HL-60 (cell line): ENCODE measurements at regions not wholly inside any gene's neighbourhood (a gene's known extent, or its start where the extent isn't known, plus 50 kb on each side); places are given as distances from the start of the nearest gene placed in this dataset.

Source experiments
- DNase-seq, 2 experiments: peaks; one replicate each; pipeline ENCODE4 v3.0.0-alpha.2; 2010 to 2020; ENCODE audit warnings: low read depth in 1 of 2, low spot score in 1 of 2
- H3K27ac ChIP-seq: fragments of 250-450 bp; sonication (Bioruptor Pico); replicated peaks from 2 replicates; pipeline ENCODE4 v1.5.1; 2020; ENCODE audit warnings: mild to moderate bottlenecking, moderate library complexity
- H3K27me3 ChIP-seq: fragments of 250-450 bp; sonication (Bioruptor Pico); 2 replicates; pipeline ENCODE4 v1.5.1; 2021; ENCODE audit warnings: mild to moderate bottlenecking, moderate library complexity; ENCODE audit not compliant: insufficient read depth, poor library complexity, severe bottlenecking
- H3K4me3 ChIP-seq: replicated peaks from 2 replicates; pipeline ENCODE4 v1.5.1; 2011; ENCODE audit warnings: mild to moderate bottlenecking, control low read depth, low read length; ENCODE audit not compliant: insufficient read depth
- GABPA ChIP-seq: IDR thresholded peaks from 2 replicates; pipeline ENCODE4 v1.6.1; 2012; ENCODE audit warnings: low read depth
- POLR2AphosphoS5 ChIP-seq: IDR thresholded peaks from 2 replicates; pipeline ENCODE4 v1.6.1; 2012; ENCODE audit warnings: low read depth
- REST ChIP-seq: IDR thresholded peaks from 2 replicates; pipeline ENCODE4 v1.6.1; 2012; ENCODE audit warnings: low read depth; ENCODE audit not compliant: insufficient replicate concordance
- SPI1 ChIP-seq: IDR thresholded peaks from 2 replicates; pipeline ENCODE4 v1.6.1; 2012; ENCODE audit warnings: low read depth, mild to moderate bottlenecking, borderline replicate concordance
- TF ChIP-seq, protein P1 (sequence below): IDR thresholded peaks from one replicate; pipeline ENCODE4 v1.5.1; 2011; ENCODE audit warnings: low read length, control low read depth, inconsistent platforms; ENCODE audit not compliant: insufficient read depth

- Histone ChIP-seq H3K27me3 (no peaks in the 10 kb centered on the region), H3K27ac (no peak overlapping the region)
- TF ChIP-seq POLR2AphosphoS5: no peak
- TF ChIP-seq, protein P1, sequence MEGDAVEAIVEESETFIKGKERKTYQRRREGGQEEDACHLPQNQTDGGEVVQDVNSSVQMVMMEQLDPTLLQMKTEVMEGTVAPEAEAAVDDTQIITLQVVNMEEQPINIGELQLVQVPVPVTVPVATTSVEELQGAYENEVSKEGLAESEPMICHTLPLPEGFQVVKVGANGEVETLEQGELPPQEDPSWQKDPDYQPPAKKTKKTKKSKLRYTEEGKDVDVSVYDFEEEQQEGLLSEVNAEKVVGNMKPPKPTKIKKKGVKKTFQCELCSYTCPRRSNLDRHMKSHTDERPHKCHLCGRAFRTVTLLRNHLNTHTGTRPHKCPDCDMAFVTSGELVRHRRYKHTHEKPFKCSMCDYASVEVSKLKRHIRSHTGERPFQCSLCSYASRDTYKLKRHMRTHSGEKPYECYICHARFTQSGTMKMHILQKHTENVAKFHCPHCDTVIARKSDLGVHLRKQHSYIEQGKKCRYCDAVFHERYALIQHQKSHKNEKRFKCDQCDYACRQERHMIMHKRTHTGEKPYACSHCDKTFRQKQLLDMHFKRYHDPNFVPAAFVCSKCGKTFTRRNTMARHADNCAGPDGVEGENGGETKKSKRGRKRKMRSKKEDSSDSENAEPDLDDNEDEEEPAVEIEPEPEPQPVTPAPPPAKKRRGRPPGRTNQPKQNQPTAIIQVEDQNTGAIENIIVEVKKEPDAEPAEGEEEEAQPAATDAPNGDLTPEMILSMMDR: no peak
- TF ChIP-seq GABPA: no peak
- no peak for TF ChIP-seq REST
- TF ChIP-seq SPI1: no peak
Measured at GRCh38 chr6:3991941-3992340, 87.0 kb downstream of the FAM217A start.

DNA sequence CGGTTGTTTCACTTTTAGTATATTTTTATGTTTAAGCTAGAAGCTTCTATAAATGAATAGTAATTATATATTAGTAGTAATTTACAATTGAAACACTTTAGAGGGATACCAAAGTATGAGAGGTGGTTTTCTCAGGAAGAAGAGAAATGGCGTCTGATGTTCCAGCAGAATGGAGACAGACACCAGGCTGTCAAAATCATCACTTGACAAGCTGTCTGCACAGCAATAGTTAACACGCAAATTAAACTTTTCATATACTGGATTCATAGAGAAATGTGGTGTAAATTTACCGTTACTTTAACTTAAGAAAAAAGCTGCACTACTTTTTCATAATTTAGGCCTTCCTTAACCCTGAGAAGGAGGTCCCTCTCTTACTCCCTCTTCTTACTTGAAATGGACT lies 82.6 kb downstream of the FAM217A start:
- Histone ChIP-seq H3K27me3 (no peaks in the 10 kb centered on the region), H3K4me3 (no peak overlapping the region), H3K27ac (no peak overlapping the region)
- TF ChIP-seq SPI1: no peak
- TF ChIP-seq, protein P1: no peak
- no peak for TF ChIP-seq REST
- TF ChIP-seq POLR2AphosphoS5: no peak
- no peak for TF ChIP-seq GABPA
- DNase-seq: no peak

More at GRCh38 chr6:3991941-3992340, 87.0 kb downstream of the FAM217A start:
- no peak overlapping the region for H3K4me3 ChIP-seq
- DNase-seq: no peak

GRCh38 chr6:3997177-3997770 lies 81.7 kb downstream of the FAM217A start:
- TF ChIP-seq, protein P1: no peak
- TF ChIP-seq REST: no peak
- no peak for TF ChIP-seq GABPA
- no peak for TF ChIP-seq POLR2AphosphoS5
- no peak for TF ChIP-seq SPI1
- DNase-seq: no peak
- Histone ChIP-seq H3K27ac (no peak overlapping the region), H3K4me3 (no peak overlapping the region), H3K27me3 (no peaks in the 10 kb centered on the region)
